Upper lobe of left lung (tissue), 4 donors: ENCODE measurements at regions not wholly inside any gene's neighbourhood (a gene's known extent, or its start where the extent isn't known, plus 50 kb on each side); places are given as distances from the start of the nearest gene placed in this dataset.

Experiments used
- EP300 ChIP-seq, 4 donors: sonication (generic); formaldehyde crosslinking; IDR thresholded peaks; one replicate each; pipeline ENCODE4 v1.5.1; 2017; ENCODE audit warnings: antibody characterized with exemption in 4 of 4, control low read depth in 2 of 4
- POLR2A ChIP-seq, 4 donors: fragments of 450-650 bp; IDR thresholded peaks; one replicate each; pipeline ENCODE4 v1.5.1; 2016 to 2017; ENCODE audit warnings: antibody characterized with exemption in 4 of 4, mild to moderate bottlenecking in 2 of 4
- POLR2AphosphoS5 ChIP-seq, 2 donors: sonication (generic); formaldehyde crosslinking; IDR thresholded peaks; one replicate each; pipeline ENCODE4 v1.5.1; 2017; ENCODE audit warnings: antibody characterized with exemption in 2 of 2
- TF ChIP-seq, protein P1 (sequence below), 6 experiments: fragments of 450-650 bp in 4 of 6; fragments of 200-600 bp in 2 of 6; sonication (generic) in 2 of 6; IDR thresholded peaks; one replicate each; pipeline ENCODE4 v1.5.1; 2016 to 2019; ENCODE audit warnings: antibody characterized with exemption in 6 of 6

- TF ChIP-seq, protein P1, sequence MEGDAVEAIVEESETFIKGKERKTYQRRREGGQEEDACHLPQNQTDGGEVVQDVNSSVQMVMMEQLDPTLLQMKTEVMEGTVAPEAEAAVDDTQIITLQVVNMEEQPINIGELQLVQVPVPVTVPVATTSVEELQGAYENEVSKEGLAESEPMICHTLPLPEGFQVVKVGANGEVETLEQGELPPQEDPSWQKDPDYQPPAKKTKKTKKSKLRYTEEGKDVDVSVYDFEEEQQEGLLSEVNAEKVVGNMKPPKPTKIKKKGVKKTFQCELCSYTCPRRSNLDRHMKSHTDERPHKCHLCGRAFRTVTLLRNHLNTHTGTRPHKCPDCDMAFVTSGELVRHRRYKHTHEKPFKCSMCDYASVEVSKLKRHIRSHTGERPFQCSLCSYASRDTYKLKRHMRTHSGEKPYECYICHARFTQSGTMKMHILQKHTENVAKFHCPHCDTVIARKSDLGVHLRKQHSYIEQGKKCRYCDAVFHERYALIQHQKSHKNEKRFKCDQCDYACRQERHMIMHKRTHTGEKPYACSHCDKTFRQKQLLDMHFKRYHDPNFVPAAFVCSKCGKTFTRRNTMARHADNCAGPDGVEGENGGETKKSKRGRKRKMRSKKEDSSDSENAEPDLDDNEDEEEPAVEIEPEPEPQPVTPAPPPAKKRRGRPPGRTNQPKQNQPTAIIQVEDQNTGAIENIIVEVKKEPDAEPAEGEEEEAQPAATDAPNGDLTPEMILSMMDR (IDR thresholded peaks at IDR 0.05) = no peak
- TF ChIP-seq POLR2AphosphoS5 (IDR thresholded peaks at IDR 0.05) (no peak), POLR2A (IDR thresholded peaks at IDR 0.05) (no peak), EP300 (IDR thresholded peaks at IDR 0.05) (no peak)
Observed at GRCh38 chrX:98141466-98141865, 1257.8 kb downstream of the RPA4 start.
